ENCODE measurements at regions not wholly inside any gene's neighbourhood (a gene's known extent, or its start where the extent isn't known, plus 50 kb on each side); places are given as distances from the start of the nearest gene placed in this dataset.

DNA sequence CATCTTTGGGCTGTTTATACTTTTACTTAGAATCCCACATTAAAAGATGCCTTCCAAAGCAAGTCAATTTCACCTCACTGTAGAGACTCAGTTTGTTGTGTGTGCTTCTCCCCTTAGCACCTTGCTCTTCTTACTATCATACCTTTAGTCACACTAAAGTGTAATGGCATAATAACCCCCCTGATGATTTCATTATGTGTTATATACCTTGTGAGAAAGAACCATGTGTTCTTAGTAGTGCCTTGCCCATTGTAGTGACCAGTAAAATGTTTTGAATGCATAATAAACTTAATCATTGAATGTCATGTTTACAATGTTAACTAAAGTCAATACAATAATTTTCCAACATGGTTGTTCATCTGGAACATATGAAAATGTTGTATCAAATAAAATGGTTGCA is 1621.9 kb downstream of the PCDH7 start:
- TF ChIP-seq BACH2 (CRISPR knock-in tag; IDR thresholded peaks at IDR 0.05; ENCODE audit: borderline replicate concordance) (no peak), ZC3H10 (CRISPR knock-in tag; IDR thresholded peaks at IDR 0.05) (no peak), ARNTL (CRISPR knock-in tag; IDR thresholded peaks at IDR 0.05; ENCODE audit: borderline replicate concordance, low read depth) (no peak), RARB (CRISPR knock-in tag; IDR thresholded peaks at IDR 0.05) (no peak), ESRRG (CRISPR knock-in tag; IDR thresholded peaks at IDR 0.05) (no peak), ISL1 (CRISPR knock-in tag; IDR thresholded peaks at IDR 0.05) (no peak), ZFP30 (CRISPR knock-in tag; IDR thresholded peaks at IDR 0.05) (no peak), OSR1 (CRISPR knock-in tag; IDR thresholded peaks at IDR 0.05) (no peak), TCF4 (CRISPR knock-in tag; IDR thresholded peaks at IDR 0.05; ENCODE audit: borderline replicate concordance) (no peak), GLIS3 (CRISPR knock-in tag; IDR thresholded peaks at IDR 0.05) (no peak)
- TF ChIP-seq, protein P1, sequence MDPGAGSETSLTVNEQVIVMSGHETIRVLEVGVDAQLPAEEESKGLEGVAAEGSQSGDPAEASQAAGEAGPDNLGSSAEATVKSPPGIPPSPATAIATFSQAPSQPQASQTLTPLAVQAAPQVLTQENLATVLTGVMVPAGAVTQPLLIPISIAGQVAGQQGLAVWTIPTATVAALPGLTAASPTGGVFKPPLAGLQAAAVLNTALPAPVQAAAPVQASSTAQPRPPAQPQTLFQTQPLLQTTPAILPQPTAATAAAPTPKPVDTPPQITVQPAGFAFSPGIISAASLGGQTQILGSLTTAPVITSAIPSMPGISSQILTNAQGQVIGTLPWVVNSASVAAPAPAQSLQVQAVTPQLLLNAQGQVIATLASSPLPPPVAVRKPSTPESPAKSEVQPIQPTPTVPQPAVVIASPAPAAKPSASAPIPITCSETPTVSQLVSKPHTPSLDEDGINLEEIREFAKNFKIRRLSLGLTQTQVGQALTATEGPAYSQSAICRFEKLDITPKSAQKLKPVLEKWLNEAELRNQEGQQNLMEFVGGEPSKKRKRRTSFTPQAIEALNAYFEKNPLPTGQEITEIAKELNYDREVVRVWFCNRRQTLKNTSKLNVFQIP (CRISPR knock-in tag; IDR thresholded peaks at IDR 0.05; ENCODE audit: borderline replicate concordance, low read depth), result no peak
- TF ChIP-seq, protein P2, sequence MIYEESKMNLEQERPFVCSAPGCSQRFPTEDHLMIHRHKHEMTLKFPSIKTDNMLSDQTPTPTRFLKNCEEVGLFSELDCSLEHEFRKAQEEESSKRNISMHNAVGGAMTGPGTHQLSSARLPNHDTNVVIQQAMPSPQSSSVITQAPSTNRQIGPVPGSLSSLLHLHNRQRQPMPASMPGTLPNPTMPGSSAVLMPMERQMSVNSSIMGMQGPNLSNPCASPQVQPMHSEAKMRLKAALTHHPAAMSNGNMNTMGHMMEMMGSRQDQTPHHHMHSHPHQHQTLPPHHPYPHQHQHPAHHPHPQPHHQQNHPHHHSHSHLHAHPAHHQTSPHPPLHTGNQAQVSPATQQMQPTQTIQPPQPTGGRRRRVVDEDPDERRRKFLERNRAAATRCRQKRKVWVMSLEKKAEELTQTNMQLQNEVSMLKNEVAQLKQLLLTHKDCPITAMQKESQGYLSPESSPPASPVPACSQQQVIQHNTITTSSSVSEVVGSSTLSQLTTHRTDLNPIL (CRISPR knock-in tag; IDR thresholded peaks at IDR 0.05; ENCODE audit: low read depth), result no peak

Data from SK-N-SH treated with all-trans-retinoic acid at 6 μM for 48 hours (cell line).